Smooth muscle cell (in vitro differentiated cells): ENCODE measurements at regions not wholly inside any gene's neighbourhood (a gene's known extent, or its start where the extent isn't known, plus 50 kb on each side); places are given as distances from the start of the nearest gene placed in this dataset.

Experiments
- DNase-seq: peaks from one replicate; lab custom pipeline; 2025; ENCODE audit not compliant: unreplicated experiment; lab: John Stamatoyannopoulos, UW
- H2AFZ ChIP-seq: fragments of 200-600 bp; sonication (generic); 2 replicates; pipeline ENCODE4 v1.6.0; 2016; ENCODE audit warnings: antibody characterized with exemption, low read depth, mild to moderate bottlenecking
- H3F3A ChIP-seq: fragments of 200-600 bp; sonication (generic); 2 replicates; pipeline ENCODE4 v1.6.0; 2017; ENCODE audit warnings: antibody characterized with exemption, low read depth
- H3K27ac ChIP-seq: fragments of 200-600 bp; sonication (generic); 2 replicates; pipeline ENCODE4 v1.5.1; 2016; ENCODE audit warnings: low read depth, mild to moderate bottlenecking
- H3K27me3 ChIP-seq: fragments of 200-600 bp; sonication (generic); 2 replicates; pipeline ENCODE4 v1.6.1; 2016; ENCODE audit warnings: low read depth, mild to moderate bottlenecking
- H3K36me3 ChIP-seq: fragments of 200-600 bp; sonication (generic); 2 replicates; pipeline ENCODE4 v1.5.1; 2016; ENCODE audit warnings: low read depth
- H3K4me1 ChIP-seq: fragments of 200-600 bp; sonication (generic); 2 replicates; pipeline ENCODE4 v1.5.1; 2016; ENCODE audit warnings: low read depth
- H3K4me2 ChIP-seq: fragments of 200-600 bp; sonication (generic); 2 replicates; pipeline ENCODE4 v1.6.0; 2016; ENCODE audit warnings: mild to moderate bottlenecking
- H3K4me3 ChIP-seq: fragments of 200-600 bp; sonication (generic); 2 replicates; pipeline ENCODE4 v1.5.1; 2016; ENCODE audit warnings: mild to moderate bottlenecking
- H3K79me2 ChIP-seq: fragments of 200-600 bp; sonication (generic); 2 replicates; pipeline ENCODE4 v1.6.0; 2016; ENCODE audit warnings: low read depth, mild to moderate bottlenecking
- H3K9ac ChIP-seq: fragments of 200-600 bp; sonication (generic); 2 replicates; pipeline ENCODE4 v1.6.0; 2016; ENCODE audit warnings: low read depth
- H3K9me3 ChIP-seq: fragments of 200-600 bp; sonication (generic); replicated peaks from 2 replicates; pipeline ENCODE4 v1.5.1; 2016; ENCODE audit warnings: low read depth
- H4K20me1 ChIP-seq: fragments of 200-600 bp; sonication (generic); 2 replicates; pipeline ENCODE4 v1.6.0; 2016; ENCODE audit warnings: low read depth
- WGBS: methylation state at CpG from one replicate; pipeline ENCODE4 v1.1.7; 2016; ENCODE audit warnings: low lambda C conversion rate; 5-methylcytosine and 5-hydroxymethylcytosine counted together
- TF ChIP-seq, protein P1 (sequence below): fragments of 200-600 bp; sonication (generic); IDR thresholded peaks from 2 replicates; pipeline ENCODE4 v1.5.1; 2017; ENCODE audit warnings: borderline replicate concordance, mild to moderate bottlenecking, antibody characterized with exemption; ENCODE audit not compliant: insufficient read depth, poor library complexity, severe bottlenecking

DNA sequence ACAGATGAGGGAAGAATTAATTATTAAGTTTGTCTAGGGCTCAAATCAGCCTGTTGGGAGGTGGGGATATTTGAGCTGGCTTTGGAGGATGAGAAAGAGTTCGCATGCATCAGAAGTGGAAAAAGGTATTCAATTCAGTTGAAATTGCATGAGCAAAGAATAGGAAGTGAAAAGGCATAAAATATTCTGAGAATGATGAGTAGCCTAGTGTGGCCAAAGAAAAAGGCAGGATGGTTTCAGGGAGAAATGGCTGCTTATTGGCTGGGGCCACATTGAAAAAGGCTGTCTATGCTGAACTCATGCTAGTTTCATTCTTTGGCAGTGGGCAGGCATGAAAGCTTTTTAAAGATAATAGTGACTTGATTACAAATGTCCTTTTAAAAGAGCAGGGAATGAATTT, 235.4 kb upstream of the RIOK2 start:
- H3K27ac ChIP-seq: no peak overlapping the region
- no peak overlapping the region for H2AFZ ChIP-seq
- TF ChIP-seq, protein P1, sequence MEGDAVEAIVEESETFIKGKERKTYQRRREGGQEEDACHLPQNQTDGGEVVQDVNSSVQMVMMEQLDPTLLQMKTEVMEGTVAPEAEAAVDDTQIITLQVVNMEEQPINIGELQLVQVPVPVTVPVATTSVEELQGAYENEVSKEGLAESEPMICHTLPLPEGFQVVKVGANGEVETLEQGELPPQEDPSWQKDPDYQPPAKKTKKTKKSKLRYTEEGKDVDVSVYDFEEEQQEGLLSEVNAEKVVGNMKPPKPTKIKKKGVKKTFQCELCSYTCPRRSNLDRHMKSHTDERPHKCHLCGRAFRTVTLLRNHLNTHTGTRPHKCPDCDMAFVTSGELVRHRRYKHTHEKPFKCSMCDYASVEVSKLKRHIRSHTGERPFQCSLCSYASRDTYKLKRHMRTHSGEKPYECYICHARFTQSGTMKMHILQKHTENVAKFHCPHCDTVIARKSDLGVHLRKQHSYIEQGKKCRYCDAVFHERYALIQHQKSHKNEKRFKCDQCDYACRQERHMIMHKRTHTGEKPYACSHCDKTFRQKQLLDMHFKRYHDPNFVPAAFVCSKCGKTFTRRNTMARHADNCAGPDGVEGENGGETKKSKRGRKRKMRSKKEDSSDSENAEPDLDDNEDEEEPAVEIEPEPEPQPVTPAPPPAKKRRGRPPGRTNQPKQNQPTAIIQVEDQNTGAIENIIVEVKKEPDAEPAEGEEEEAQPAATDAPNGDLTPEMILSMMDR: no peak
- 0% methylated on average over 1 of the region's 1 CpG for WGBS
- DNase-seq: no peak
- H3K9ac ChIP-seq: no peak overlapping the region
- H3K79me2 ChIP-seq: no peaks in the 10 kb centered on the region
- H3F3A ChIP-seq: no peaks in the 10 kb centered on the region
- no peak overlapping the region for H3K4me3 ChIP-seq
- H3K27me3 ChIP-seq: no peaks in the 10 kb centered on the region
- no peaks in the 10 kb centered on the region for H3K9me3 ChIP-seq
- no peaks in the 10 kb centered on the region for H4K20me1 ChIP-seq
- H3K4me1 ChIP-seq: no peaks in the 10 kb centered on the region
- no peaks in the 10 kb centered on the region for H3K36me3 ChIP-seq
- H3K4me2 ChIP-seq: no peak overlapping the region

DNA sequence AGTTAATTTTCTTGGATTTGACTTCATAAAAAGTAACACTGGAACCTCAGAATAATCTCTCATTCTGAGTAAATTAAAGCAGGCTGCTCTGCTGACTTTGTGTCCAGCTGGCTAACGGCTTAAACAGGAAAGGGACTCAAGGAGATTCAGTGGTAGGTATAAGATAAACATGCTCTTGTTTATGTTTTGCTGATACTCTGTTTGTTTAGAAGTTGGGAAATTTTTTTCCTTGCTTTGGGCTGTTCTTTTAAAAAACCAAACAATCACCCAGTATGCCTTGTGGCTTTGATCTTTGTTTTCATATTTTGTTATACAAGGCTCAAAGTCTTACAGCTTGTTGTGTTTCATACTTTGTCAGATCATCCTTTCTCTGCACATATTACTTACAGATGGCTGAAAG, 237.6 kb upstream of the RIOK2 start:
- Histone ChIP-seq H3K36me3 (no peaks in the 10 kb centered on the region), H3K27me3 (no peaks in the 10 kb centered on the region), H2AFZ (no peak overlapping the region), H3K4me1 (no peaks in the 10 kb centered on the region), H4K20me1 (no peaks in the 10 kb centered on the region), H3K79me2 (no peaks in the 10 kb centered on the region), H3K27ac (no peak overlapping the region), H3F3A (no peaks in the 10 kb centered on the region), H3K4me3 (no peak overlapping the region), H3K9ac (no peak overlapping the region), H3K9me3 (no peaks in the 10 kb centered on the region), H3K4me2 (no peak overlapping the region)
- DNase-seq: no peak
- TF ChIP-seq, protein P1: no peak
- WGBS: 27% methylated on average over 1 of the region's 1 CpG

DNA sequence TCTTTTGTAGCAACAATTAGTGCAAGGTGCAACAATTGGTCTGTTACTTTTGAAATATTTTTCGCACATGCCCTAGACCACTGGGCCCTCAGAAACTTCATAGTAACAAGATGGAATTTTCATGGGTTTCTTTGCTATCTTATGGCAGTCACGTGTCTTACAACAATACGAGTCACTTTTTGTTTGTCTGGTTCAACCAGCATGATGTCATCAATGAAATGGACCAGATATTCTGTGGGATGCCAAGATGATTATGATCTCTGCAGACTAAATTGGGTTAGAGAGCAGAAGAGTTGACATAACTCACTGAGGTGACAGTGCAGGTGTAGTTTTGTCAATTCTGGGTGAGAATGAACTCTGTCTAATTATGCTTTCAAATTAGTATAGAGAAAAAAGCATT, 239.6 kb upstream of the RIOK2 start:
- Histone ChIP-seq H3K4me2 (no peak overlapping the region), H2AFZ (no peak overlapping the region), H3K79me2 (no peaks in the 10 kb centered on the region), H3K4me1 (no peaks in the 10 kb centered on the region), H3F3A (no peaks in the 10 kb centered on the region), H3K9ac (no peak overlapping the region), H3K27me3 (no peaks in the 10 kb centered on the region), H3K9me3 (no peaks in the 10 kb centered on the region), H4K20me1 (no peaks in the 10 kb centered on the region), H3K36me3 (no peaks in the 10 kb centered on the region), H3K4me3 (no peak overlapping the region), H3K27ac (no peak overlapping the region)
- no peak for DNase-seq
- WGBS: 64% methylated on average over 3 of the region's 3 CpGs
- TF ChIP-seq, protein P1: no peak

DNA sequence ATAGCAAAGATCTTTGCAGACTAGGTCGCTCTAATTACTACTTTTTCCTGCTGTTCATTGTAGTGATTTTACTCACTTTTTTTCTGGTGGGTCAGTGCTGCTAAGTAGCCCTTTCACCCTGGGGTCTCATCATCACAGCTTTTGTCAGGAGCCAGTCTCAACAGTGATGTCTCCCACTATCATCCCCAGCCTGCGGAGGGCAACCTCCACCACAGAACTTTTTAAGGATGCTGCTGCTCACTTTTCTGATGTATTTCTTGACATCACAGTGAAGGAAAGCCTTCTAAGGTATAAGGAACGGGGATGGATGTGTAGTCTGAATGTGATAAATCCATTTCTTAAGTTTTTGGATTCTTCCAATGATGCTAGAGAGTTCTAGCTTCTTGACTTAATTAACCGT, 242.5 kb upstream of the RIOK2 start:
- Histone ChIP-seq H4K20me1 (no peaks in the 10 kb centered on the region), H3K79me2 (no peaks in the 10 kb centered on the region), H3K36me3 (no peaks in the 10 kb centered on the region), H3K27me3 (no peaks in the 10 kb centered on the region), H3K4me1 (no peaks in the 10 kb centered on the region), H3K4me2 (no peak overlapping the region), H3F3A (no peaks in the 10 kb centered on the region), H3K4me3 (no peak overlapping the region), H2AFZ (no peak overlapping the region), H3K9ac (no peak overlapping the region), H3K27ac (no peak overlapping the region), H3K9me3 (no peaks in the 10 kb centered on the region)
- TF ChIP-seq, protein P1: peak; percentile 22
- DNase-seq: no peak
- 86% methylated on average over 4 of the region's 4 CpGs for WGBS
